ENCODE measurements at regions not wholly inside any gene's neighbourhood (a gene's known extent, or its start where the extent isn't known, plus 50 kb on each side); places are given as distances from the start of the nearest gene placed in this dataset.
"Not testable (repeated sequence)": the region's sequence is repeated elsewhere in the genome, so short reads cannot be mapped to it uniquely, and the experiment has no call there.

DNA sequence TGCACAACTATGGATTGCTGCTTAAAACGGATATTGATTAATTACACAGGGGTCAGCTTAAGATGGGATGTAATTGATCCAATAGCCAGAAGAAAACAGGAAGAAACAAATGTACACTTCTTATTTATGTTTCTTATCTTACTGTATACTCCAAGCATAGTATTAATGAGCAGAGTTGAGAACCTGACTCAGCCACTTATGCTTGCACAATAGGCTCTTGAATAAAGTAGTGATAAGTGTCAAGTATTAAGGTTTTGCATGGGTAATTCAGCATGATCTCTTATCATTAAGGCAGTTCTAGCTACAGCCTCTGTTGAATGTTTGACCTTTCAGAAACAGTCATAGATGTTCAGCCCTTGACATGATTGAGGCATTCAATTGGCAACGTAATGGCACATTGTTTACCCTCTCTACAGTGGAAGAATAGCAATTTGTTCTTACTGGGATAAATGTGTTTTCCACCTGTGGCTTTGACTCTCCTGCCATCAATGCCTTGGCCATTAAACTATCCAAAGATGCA, 136.5 kb downstream of the OR4F15 start:
- TF ChIP-seq, protein P1, sequence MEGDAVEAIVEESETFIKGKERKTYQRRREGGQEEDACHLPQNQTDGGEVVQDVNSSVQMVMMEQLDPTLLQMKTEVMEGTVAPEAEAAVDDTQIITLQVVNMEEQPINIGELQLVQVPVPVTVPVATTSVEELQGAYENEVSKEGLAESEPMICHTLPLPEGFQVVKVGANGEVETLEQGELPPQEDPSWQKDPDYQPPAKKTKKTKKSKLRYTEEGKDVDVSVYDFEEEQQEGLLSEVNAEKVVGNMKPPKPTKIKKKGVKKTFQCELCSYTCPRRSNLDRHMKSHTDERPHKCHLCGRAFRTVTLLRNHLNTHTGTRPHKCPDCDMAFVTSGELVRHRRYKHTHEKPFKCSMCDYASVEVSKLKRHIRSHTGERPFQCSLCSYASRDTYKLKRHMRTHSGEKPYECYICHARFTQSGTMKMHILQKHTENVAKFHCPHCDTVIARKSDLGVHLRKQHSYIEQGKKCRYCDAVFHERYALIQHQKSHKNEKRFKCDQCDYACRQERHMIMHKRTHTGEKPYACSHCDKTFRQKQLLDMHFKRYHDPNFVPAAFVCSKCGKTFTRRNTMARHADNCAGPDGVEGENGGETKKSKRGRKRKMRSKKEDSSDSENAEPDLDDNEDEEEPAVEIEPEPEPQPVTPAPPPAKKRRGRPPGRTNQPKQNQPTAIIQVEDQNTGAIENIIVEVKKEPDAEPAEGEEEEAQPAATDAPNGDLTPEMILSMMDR (IDR thresholded peaks at IDR 0.05): not testable (repeated sequence)
- TF ChIP-seq POLR2A (IDR thresholded peaks at IDR 0.05): not testable (repeated sequence)

All from right lobe of liver (tissue), 4 donors.